OCI-LY1 (cell line): ENCODE measurements at regions not wholly inside any gene's neighbourhood (a gene's known extent, or its start where the extent isn't known, plus 50 kb on each side); places are given as distances from the start of the nearest gene placed in this dataset.

Source experiments
- H2AFZ ChIP-seq: fragments of 200-600 bp; sonication (generic), shearing (Covaris generic); 2 replicates; pipeline ENCODE4 v1.6.0; 2014; ENCODE audit warnings: antibody characterized with exemption, mild to moderate bottlenecking, low read length
- H3F3A ChIP-seq: fragments of 200-600 bp; sonication (generic), shearing (Covaris generic); 2 replicates; pipeline ENCODE4 v1.6.0; 2014; ENCODE audit warnings: mild to moderate bottlenecking, antibody characterized with exemption, low read length, moderate library complexity; ENCODE audit not compliant: insufficient read depth
- H3K27ac ChIP-seq: fragments of 200-600 bp; sonication (generic); 2 replicates; pipeline ENCODE4 v1.5.1; 2014; ENCODE audit warnings: low read length, mixed run types, mild to moderate bottlenecking, low read depth; ENCODE audit not compliant: poor library complexity, severe bottlenecking
- H3K27me3 ChIP-seq: fragments of 200-600 bp; sonication (generic); 2 replicates; pipeline ENCODE4 v1.6.0; 2014; ENCODE audit warnings: antibody characterized with exemption, mild to moderate bottlenecking, low read length, moderate library complexity; ENCODE audit not compliant: insufficient read depth
- H3K36me3 ChIP-seq: fragments of 200-600 bp; sonication (generic); 2 replicates; pipeline ENCODE4 v1.6.1; 2014; ENCODE audit warnings: mild to moderate bottlenecking, antibody characterized with exemption, low read length, moderate library complexity, mixed read lengths; ENCODE audit not compliant: insufficient read depth
- H3K4me1 ChIP-seq: fragments of 200-600 bp; sonication (generic); 2 replicates; pipeline ENCODE4 v1.5.1; 2014; ENCODE audit warnings: mild to moderate bottlenecking, low read length, moderate library complexity; ENCODE audit not compliant: insufficient read depth, severe bottlenecking
- H3K4me2 ChIP-seq: fragments of 200-600 bp; sonication (generic), shearing (Covaris generic); 2 replicates; pipeline ENCODE4 v1.6.1; 2014; ENCODE audit warnings: low read length
- H3K4me3 ChIP-seq: fragments of 200-600 bp; sonication (generic); 2 replicates; pipeline ENCODE4 v1.5.1; 2014; ENCODE audit warnings: low read length, low read depth, mild to moderate bottlenecking, mixed read lengths; ENCODE audit not compliant: poor library complexity, severe bottlenecking
- H3K79me2 ChIP-seq: fragments of 200-600 bp; shearing (Covaris generic); 2 replicates; pipeline ENCODE4 v1.6.1; 2016; ENCODE audit warnings: mixed run types, low read length, mixed read lengths; ENCODE audit not compliant: insufficient read depth
- H3K9ac ChIP-seq: fragments of 200-600 bp; sonication (generic), shearing (Covaris generic); 2 replicates; pipeline ENCODE4 v1.6.1; 2014; ENCODE audit warnings: mild to moderate bottlenecking, low read length, mixed read lengths
- H3K9me2 ChIP-seq: fragments of 200-600 bp; sonication (generic), shearing (Covaris generic); 2 replicates; pipeline ENCODE4 v1.6.1; 2014; ENCODE audit warnings: low read depth, mild to moderate bottlenecking, low read length, mixed read lengths
- H3K9me3 ChIP-seq: fragments of 200-600 bp; shearing (Covaris generic); 2 replicates; pipeline ENCODE4 v1.6.1; 2014; ENCODE audit warnings: low read length, mixed read lengths
- H4K20me1 ChIP-seq: fragments of 200-600 bp; sonication (generic), shearing (Covaris generic); 2 replicates; pipeline ENCODE4 v1.6.0; 2016; ENCODE audit warnings: mild to moderate bottlenecking, low read length; ENCODE audit not compliant: insufficient read depth
- CTCF ChIP-seq: fragments of 200-600 bp; sonication (generic), shearing (Covaris generic); IDR thresholded peaks from 2 replicates; pipeline ENCODE4 v1.5.1; 2017; ENCODE audit warnings: mild to moderate bottlenecking, antibody characterized with exemption, low read length, moderate library complexity, mixed read lengths
- EZH2 ChIP-seq: fragments of 200-600 bp; sonication (generic), shearing (Covaris generic); IDR thresholded peaks from 2 replicates; pipeline ENCODE4 v1.8.0; 2017; ENCODE audit warnings: borderline replicate concordance, mixed run types, mild to moderate bottlenecking, antibody characterized with exemption, low read length, moderate library complexity, mixed read lengths

DNA sequence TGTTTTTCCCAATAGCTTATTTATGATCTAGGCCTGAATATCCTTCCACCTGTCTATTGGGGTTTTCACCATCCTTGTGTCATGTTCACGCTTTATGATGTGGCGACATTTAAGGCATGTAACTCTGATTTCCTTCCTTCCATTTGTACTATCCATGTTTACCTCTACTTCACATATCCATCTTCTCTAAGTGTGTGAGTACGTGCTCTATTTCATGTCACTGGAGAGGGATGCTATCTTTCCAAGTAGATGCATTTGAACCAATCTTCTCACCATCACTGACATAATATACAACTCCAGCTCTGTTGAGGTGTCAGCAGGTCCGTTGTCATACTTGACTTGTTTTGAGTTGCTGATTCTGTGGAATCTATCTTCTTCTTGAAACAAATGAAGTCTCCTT is 283.2 kb downstream of the PTBP2 start:
- H3K9ac ChIP-seq, result no peak overlapping the region
- H3K4me3 ChIP-seq, result no peak overlapping the region
- H2AFZ ChIP-seq, result no peak overlapping the region
- no peaks in the 10 kb centered on the region for H3K79me2 ChIP-seq
- no peak overlapping the region for H3K27ac ChIP-seq
- no peaks in the 10 kb centered on the region for H3K27me3 ChIP-seq
- no peaks in the 10 kb centered on the region for H3F3A ChIP-seq
- H3K4me1 ChIP-seq, result no peaks in the 10 kb centered on the region
- TF ChIP-seq EZH2 (no peak), CTCF (no peak)
- no peaks in the 10 kb centered on the region for H3K9me3 ChIP-seq
- H4K20me1 ChIP-seq, result no peaks in the 10 kb centered on the region
- H3K4me2 ChIP-seq, result no peak overlapping the region
- no peaks in the 10 kb centered on the region for H3K36me3 ChIP-seq
- H3K9me2 ChIP-seq, result no peaks in the 10 kb centered on the region

DNA sequence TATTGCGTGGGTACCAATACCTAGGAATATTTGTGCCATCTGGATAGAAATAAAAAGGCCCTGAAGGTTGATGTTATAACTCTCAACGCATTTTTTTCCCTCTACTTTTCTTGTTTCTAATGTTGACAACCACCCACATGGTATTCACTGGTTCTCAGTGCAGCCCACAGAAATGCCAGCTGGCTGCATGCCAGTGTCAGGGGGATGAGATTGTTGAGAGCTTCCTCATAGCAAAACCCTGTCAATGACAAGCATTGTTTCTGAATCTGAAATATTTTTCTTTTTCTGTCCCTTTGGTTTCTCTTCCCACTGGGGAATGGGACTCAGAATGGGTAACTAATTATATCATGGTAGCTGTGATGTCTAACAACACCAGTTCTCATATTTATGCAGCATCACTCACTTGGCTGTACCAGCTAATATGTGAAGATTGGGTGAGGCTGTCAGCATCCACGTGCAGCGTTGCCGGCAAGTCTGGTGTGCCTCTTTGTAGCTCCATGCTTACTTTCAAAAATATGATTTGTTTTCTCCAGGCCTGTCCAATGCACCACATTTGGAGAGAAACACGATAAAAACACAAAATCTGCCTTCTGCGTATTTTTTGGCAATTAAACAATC is 284.6 kb downstream of the PTBP2 start:
- H3K36me3 ChIP-seq, result no peaks in the 10 kb centered on the region
- H3K27me3 ChIP-seq, result no peaks in the 10 kb centered on the region
- H3K9ac ChIP-seq, result no peak overlapping the region
- no peak overlapping the region for H3K27ac ChIP-seq
- H3K79me2 ChIP-seq, result no peaks in the 10 kb centered on the region
- no peaks in the 10 kb centered on the region for H4K20me1 ChIP-seq
- no peaks in the 10 kb centered on the region for H3F3A ChIP-seq
- TF ChIP-seq EZH2 (no peak), CTCF (no peak)
- H3K9me3 ChIP-seq, result no peaks in the 10 kb centered on the region
- H3K4me3 ChIP-seq, result no peak overlapping the region
- H2AFZ ChIP-seq, result no peak overlapping the region
- H3K4me1 ChIP-seq, result no peaks in the 10 kb centered on the region
- H3K9me2 ChIP-seq, result no peaks in the 10 kb centered on the region
- no peak overlapping the region for H3K4me2 ChIP-seq

- H3K79me2 ChIP-seq, result no peaks in the 10 kb centered on the region
- no peaks in the 10 kb centered on the region for H3K27me3 ChIP-seq
- H3K9me2 ChIP-seq, result no peaks in the 10 kb centered on the region
- no peaks in the 10 kb centered on the region for H3F3A ChIP-seq
- H3K27ac ChIP-seq, result no peak overlapping the region
- H4K20me1 ChIP-seq, result no peaks in the 10 kb centered on the region
- no peaks in the 10 kb centered on the region for H3K9me3 ChIP-seq
- H3K4me3 ChIP-seq, result no peak overlapping the region
- no peak overlapping the region for H2AFZ ChIP-seq
- no peaks in the 10 kb centered on the region for H3K4me1 ChIP-seq
- no peak overlapping the region for H3K9ac ChIP-seq
- TF ChIP-seq EZH2, result no peak
- no peak for TF ChIP-seq CTCF
- H3K36me3 ChIP-seq, result no peaks in the 10 kb centered on the region
- no peak overlapping the region for H3K4me2 ChIP-seq
Observed at GRCh38 chr1:97007840-97008604, 286.4 kb downstream of the PTBP2 start.
